Left renal cortex interstitium (tissue), 4 donors: ENCODE measurements at regions not wholly inside any gene's neighbourhood (a gene's known extent, or its start where the extent isn't known, plus 50 kb on each side); places are given as distances from the start of the nearest gene placed in this dataset.

Source experiments
- DNase-seq, 4 donors: peaks; one replicate each; pipeline ENCODE4 v3.0.0-alpha.2; 2013; ENCODE audit warnings: low read depth in 4 of 4, low spot score in 2 of 4, missing footprints in 1 of 4

DNA sequence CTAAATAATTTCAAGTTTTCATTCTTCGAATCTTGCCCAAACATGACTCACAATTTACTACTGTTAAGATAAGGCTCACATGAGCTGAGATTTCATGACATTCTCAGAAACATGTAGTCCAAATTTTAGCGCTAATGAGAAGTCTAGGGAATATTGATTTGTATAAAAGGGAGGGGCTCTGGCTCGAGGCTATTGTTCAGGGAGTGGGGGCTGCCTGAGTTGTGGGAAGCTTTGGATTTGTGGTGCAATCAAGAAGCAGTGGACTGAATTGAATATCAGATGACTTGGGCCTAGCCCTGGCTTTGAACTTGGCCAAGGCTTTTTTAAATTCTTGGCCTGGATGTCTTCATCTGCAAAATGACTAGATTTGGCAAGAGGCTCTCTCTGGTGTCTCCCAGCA, 674.9 kb upstream of the FANCL start:
- DNase-seq = no peak

DNA sequence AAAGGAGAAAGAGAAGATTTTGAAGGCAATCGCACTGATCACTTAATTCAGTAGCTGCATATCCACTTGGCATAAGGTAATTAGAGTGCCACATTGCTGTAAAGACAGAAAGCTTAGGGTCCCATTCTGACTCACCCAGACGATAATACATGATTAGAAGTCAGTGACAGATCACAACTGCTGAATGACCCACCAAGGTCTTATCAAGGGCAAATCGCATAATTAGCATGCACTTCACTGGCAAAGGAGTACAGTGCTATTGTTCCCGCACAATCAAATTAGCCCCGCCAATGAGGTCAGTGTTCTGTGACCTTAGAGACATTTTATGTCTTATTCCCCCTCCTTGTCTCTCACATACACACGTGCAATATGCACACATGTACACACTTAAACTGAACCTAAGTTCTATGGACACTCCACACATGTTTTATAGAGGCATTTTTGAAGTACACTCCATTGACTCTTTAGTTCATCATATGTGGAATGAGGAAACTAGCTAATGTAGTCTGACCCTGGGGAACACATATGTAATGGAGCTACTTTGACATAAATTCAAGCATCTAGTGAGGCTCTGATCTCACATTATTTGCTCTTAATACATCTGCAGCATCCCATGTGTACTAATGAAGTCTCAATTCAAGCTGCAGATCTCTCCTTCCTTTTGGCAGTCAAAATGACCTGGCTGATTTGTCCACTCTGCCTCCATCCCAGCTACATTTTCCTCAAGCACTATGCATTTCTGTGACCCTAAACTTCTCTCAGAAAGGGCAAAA, 673.8 kb upstream of the FANCL start:
- no peak for DNase-seq

DNA sequence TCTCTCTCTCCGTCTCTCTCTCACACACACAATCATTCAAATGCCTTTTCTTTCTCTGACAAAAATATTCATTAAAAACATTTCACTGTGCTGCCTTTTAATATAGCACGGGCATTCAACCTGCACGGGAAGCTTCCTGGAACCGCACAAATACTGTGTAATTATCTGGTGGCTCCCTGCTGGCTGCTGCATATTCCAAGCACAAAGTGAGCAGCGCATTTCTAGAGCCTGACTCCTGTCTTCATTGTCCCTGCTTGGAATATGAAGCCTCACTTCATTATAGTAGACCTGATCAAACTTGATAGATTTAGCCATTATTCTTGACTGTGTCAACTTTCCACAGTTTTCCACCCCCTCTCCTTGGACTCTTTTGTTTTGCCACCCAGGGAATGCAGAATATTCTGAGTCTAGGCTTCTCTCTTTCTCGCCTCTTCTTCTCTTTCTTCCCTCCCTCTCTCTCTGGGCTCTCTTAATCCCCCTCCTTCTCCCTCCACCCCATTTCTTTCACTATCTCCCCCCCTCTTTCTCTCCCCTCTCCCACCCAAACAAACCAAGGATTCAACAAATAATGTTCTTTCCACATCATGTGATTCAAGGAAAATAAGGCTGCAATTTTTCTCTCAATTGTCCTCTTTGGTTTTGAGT, 672.1 kb upstream of the FANCL start:
- DNase-seq = no peak

DNA sequence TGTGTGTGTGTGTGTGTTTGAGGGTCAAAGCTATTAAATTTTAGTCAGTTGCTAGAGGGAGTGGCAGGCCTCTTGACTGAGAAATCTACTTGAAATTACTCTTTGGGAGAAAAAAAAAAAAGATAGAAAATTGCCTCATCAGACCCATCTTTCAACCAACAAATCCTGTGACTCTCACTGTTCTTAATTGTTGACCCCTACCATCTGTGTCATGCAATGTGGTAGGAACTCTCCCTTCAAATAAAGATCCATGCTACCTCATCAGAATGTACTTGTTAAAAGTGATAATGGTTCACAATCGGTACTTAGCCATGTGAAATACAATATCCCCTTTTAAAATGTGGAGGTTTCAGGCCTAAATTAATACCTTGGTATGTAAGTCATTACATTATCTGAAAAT, 670.8 kb upstream of the FANCL start:
- no peak for DNase-seq

DNA sequence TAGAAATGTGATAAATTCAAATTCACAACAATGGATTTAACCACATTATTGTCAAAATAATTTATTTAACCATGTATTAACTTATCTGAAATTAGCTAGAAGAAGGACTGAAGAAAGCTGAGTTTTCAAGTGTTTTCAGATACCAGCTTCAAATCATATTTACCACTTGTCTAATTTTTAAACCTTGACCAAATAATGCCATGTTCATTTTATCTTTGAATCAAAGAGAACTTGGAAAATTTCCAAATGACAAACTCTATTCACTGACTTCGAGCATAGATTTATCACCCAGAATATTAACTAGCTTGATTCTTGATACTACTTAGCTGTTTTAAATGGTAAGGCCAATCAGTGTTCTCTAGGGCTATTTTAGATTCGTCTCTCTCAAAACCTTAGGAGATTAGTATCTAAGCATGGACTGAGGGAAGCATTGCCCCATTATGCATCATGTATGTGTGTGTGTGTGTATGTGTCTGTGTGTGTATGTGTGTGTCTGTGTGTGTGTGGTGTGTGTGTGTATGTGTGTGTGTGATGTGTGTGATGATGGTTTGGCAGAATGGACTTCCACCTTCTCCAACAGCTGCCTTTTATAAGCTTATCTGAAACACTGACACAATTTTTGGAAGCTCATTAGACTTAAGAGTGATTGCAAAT, 667.5 kb upstream of the FANCL start:
- no peak for DNase-seq

DNA sequence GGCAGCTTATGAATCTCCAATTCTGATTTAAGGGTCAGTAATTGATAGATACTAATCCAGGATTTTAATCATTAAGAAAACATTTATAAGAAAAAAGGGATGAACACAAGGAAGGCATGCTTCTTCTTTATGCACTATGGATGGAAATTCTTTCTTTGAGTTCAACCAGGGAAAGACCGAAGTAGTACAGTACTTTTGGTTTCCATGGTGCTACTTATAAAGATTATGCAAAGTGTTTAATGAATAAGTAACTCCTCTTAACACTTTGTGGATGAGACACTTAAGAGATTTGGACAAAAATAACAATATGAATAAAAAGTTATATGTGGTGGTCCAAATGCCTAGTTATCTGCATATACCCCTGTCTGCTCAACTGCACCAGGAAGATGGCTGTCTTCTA, 666.5 kb upstream of the FANCL start:
- no peak for DNase-seq

DNA sequence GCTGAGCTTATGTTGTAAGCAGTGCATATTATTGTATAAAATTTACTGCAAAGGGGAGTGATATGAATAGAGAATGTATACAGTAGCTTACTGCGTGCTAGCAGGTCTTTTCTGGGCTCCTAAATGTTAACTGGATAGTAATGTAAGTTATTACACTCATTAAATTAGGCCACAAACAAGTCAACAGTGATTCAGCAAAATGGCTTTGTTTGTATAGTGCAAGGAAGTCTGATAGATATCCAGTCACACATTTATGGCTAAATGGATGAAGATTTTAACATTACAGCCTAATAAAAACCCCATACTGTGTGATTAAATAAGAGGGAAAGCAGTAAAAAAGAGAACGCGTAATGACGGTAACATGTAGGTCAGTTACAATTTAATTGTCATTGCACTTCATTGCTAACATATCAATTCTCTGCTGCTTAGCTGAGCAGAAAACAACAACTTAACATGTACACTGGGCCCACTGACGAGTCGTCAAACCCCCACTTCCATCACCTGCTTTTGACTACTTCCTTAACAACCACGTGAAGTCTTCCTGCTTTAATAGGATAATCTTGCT, 665.0 kb upstream of the FANCL start:
- DNase-seq = no peak

DNA sequence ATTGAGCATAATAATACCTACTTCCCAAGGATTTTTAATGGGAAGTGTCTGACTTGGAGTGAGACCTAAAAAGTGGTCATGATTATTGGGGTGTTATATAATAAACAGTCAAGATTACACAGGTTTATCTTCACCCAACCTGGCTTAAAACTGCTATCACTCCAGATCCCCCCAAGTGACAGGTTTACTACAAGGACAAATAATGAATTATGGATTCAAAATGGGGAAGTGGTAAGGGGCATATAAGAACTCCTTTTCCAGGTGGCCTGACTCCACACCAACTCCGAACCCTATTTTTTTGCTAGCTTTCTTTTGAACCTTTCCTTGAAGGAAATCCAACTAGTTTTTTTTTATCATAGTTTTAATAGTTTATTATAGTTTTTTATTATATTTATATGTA, 663.0 kb upstream of the FANCL start:
- DNase-seq = no peak

DNA sequence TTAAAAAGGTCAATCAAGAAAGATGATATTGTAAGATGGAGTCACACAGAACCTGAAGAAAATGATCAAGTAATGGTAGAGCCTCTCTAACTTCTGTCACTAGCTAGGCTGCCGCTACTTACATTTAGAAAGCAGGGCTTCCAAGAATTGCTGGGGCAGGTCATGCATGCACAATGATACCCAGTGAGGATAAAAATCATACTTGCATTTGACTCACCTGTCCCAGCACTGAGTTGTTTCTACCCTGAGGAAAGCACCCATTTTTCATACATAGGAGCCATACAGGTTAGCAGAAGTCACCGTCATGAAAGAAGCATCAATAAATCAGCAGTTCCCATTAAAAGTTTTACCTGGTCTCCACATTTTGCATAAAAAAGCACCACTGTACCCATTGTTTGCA, 662.3 kb upstream of the FANCL start:
- no peak for DNase-seq

DNA sequence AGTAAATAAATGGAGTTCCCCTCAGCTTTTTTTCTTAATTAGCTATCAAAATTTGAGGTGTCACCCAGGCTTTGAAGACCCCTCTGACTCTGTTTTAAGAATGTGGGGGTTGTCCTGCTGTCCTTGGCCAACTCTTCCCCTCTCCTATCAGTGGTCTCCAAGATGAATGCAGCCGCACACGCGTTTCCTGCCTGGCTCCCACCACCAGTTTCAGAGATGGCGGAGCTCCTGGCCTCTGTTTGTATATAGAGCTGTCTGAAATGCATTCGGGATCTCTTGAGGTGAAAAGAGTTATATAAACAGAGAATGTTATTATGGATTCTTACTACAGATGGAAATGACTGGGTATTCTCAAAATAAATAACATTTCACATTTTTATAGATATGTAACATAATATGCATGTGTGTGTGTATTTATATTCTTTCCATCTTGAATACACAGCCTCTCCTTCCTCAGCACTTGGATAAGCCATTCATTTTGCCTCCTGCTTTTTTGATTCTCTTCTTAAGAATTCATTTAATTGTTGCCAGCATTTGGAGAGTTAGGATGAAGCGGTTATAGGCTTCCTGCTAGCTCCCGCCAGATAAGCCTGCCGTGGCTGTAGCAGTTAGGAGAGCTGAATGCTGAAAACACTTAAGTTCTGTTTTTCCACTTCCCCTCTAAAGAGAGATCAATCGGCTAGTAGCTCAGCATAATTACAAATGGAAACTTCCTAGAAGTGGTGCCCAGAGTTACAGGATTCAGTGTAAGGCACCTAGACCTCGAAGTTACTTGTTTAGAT, 659.3 kb upstream of the FANCL start:
- DNase-seq = no peak

DNA sequence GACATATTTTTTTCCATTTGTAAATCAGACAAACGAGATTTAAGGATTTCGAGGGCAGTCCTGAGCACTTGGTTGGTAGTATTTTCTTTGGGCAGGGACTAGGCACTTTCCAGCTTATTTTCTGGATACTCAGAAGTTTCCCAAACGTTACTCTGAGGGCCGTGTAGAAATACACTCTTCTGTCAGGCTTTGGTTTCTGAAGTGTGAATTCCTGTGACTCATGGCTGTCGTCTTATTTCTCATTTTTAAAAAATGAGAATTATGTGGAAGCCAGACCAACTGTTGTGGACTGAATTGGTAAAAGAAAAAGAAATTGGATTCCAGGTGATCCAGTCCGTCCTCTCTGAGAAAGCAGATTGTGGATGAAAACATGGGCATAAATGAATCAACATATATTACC, 658.6 kb upstream of the FANCL start:
- no peak for DNase-seq

DNA sequence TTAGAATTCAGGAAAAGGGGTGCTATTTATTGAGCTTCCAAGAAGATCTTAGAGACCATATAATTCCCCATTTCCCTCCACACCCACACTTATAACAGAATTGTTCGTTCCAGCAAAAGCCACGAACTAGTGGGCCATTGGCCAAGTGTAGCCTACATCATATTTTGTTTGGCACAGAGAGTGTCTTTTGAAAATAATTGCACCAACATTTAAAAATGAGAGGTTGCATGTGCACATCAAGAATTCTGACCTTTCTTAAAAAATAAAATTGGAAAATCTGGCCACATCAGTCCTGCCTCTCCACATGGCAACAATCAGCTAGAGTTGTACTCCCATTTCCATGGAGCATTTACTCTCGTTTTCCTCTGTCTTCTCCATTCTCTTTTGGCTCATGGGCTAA, 655.5 kb upstream of the FANCL start:
- peak in 1 of 4 donors; percentile 4 for DNase-seq

DNA sequence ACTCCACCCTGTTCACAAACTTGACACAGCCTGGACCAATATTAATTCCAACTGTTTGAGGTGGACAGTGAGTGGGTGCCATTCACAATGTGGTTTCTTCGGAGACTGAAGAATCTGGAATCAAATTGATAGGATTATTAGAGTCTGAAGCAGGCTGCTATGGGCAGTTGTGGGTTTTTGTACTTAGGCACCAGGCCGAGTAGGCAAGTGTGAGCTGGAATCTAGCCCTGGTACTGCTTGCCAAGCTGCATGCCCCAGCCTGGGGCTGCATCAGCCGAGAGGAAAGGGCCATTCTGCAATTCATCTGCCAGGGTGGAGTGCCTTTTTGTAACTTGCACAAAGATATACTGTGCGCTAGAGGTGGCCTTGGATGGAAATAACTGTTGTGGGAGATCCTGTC, 654.7 kb upstream of the FANCL start:
- no peak for DNase-seq

DNA sequence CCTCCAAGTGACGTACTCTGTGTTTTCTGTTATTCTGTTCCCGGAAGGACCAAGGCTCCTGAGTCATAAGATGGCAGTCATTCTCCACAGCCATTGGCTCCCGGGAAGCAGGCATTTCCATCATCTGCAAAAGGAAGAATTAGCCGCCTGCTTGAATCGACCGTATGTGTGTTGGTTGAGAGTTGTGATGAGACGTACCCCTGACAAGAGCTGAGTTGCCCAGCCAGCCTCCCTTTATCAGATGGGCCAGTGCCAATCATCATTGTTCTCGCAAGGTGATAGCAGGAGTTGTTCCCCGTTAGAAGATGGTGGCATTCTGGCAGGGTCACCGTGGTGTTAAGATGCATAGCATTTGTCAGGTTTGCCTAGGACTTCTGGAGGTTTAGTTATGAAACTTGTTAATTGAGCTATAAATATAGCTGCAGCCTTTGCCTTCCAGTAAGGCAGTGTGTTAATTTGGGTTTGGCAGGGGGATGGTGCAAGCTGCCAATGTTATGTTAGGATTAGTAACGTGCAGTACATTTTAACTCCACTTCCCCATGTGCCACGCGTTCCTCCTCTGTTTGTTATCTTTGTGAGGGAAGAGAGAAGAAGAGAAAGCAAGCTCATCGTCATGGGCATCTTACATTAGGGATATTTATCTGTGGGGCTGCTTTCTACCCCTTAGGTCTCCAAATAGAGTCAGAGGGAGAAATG, 652.7 kb upstream of the FANCL start:
- no peak for DNase-seq

DNA sequence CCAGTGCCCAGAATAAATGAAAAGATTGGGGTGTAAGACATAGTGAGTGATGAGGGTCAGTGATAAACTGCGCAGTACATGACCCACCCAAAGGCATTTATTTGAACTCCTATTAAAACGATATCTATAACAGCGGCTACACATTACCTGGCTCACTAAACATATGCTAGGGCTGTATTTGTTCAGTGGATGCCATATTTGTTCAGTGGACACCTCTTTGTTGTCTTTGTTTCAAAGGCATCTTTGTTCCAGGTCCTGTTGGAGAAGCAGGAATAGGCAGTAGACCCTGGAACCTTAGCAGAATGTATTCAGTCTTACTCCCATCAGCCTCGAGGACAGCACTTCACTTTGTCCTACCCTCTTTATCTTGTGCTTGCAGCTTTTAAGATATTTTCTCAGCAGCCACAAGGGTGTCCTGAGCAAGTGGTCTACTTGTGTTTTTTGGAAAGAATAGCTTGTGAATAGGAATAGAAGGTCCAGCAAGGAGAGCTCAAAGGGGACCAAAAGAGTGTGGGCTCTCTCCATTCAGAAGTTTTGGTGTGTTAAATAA, 650.8 kb upstream of the FANCL start:
- no peak for DNase-seq

DNA sequence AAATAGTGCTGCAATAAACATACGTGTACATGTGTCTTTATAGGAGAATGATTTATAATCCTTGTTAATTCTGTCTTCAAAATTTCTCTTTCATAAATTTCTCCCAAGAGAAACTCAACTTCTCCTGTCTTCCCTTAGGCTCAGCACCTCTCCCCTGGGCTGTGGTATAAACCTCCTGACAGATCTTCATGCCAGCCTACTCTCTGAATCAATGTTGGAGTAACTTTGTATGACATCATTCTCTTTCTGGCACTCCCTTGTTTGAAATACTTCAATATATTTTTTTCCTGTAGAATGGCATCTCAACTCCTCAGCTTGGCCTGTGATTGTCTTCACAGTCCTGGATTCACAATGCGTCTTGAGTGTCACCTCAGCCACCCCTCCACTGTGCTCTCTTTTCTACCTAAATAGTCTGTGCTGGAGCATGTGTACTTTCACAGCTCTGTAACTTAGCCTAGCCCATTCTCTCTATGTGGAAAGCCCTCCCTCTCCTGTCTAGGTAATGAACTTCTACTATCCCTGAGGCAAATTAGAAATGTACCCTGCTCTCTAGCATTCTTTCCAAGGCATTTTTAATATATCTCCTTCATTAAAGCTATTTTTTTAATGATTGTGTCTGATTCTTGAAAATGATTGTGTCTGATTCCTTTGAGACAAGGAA, 649.9 kb upstream of the FANCL start:
- DNase-seq = no peak

DNA sequence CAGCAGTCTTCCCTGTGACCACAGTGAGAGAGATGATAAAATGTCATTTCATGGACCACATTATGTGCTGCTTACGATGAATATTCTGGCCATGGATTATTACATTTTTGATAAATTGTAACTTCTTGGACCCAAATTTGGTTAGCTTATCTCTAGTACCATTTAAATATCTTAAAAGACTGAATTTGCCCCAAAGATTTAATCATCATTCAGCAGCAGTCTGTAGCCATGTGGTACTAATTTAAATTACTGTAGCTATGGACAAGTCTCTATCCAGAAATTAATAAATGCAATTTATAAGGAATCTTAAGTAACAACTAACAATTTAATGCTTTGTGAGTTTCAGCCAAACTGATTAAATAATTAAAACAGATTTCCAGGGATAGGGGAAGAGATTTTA, 644.9 kb upstream of the FANCL start:
- DNase-seq = no peak

DNA sequence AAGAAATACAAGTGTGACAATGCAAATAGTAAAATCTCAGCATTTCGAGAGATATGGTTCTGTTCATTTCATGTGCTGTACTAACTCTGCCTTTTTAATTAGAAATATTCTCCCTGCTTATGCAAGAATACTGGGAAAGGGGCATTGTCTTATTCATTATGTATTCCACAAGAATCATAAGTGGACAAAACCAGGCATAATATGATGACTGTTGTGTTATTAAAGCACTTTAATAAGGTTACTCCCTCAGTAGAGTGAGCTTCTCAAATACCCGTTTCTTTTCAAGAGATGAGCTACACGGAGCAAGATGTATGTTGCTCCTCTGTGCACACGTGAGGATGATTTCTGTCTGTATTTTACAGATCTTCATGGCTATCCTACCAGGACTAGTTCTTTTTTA, 638.7 kb upstream of the FANCL start:
- DNase-seq = no peak

DNA sequence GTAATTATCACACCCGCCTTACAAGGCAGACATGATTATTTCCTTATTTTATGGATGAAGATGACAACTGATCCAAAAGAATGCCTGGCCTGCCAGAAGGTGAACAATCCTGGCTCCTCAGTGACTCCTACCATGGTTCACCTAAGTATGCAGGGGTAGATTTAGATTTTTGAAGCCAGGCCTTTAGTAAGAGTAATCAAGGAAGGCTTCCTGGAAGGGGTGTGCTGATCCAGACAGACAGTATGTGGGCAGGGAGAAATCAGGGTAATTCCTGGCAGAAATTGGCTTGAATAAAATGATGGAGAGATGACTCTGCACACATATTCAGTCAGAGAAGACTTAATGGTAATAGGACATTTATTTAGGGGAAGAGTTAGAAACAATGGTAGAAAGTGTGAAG, 637.7 kb upstream of the FANCL start:
- DNase-seq = no peak

DNA sequence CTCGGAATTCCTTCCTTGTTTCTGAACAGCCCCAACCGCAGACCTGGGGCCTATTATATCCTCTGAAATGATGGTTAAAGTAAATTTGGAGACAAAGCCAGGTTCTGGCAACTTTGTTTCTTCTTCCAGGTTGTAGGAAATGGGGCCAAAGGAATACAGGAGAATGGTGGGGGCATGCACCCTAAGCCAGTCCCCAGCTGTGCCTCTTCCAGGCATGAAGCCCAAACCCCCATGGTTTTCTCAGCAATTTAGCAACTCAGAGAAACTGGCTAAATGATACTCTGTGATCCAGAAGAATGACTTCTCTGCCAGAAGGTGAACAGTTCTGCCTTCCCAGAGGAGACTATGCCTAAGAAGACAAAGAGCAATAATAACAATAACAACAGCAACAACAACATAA, 635.0 kb upstream of the FANCL start:
- DNase-seq = no peak
